HepG2 (cell line): ENCODE measurements at regions not wholly inside any gene's neighbourhood (a gene's known extent, or its start where the extent isn't known, plus 50 kb on each side); places are given as distances from the start of the nearest gene placed in this dataset.

Source experiments
- E2F1 ChIP-seq: sonication (generic); formaldehyde crosslinking; IDR thresholded peaks from 2 replicates; pipeline ENCODE4 v1.5.0; 2020; ENCODE audit warnings: missing genetic modification reagents
- EEA1 ChIP-seq: sonication (generic); formaldehyde crosslinking; IDR thresholded peaks from 2 replicates; pipeline ENCODE4 v1.5.1; 2020; ENCODE audit warnings: mild to moderate bottlenecking, missing genetic modification reagents, borderline replicate concordance
- EP300 ChIP-seq, 3 experiments: sonication (generic) in 1 of 3; formaldehyde crosslinking in 1 of 3; IDR thresholded peaks; 2 replicates each; pipeline versions ENCODE4 v1.5.1 to v1.6.1; 2011 to 2020; ENCODE audit warnings: low read depth in 2 of 3, low read length in 2 of 3, borderline replicate concordance in 1 of 3, improper control_type of control experiment in 1 of 3, mild to moderate bottlenecking in 1 of 3, missing genetic modification reagents in 1 of 3, moderate library complexity in 1 of 3
- FOXA3 ChIP-seq: IDR thresholded peaks from 2 replicates; pipeline ENCODE4 v1.6.1; 2016; ENCODE audit warnings: missing genetic modification reagents, missing compliant biosample characterization
- HHEX ChIP-seq: IDR thresholded peaks from 2 replicates; pipeline ENCODE4 v1.6.1; 2016; ENCODE audit warnings: control low read depth
- HNRNPH1 ChIP-seq: fragments of 200-400 bp; formaldehyde crosslinking; optimal IDR thresholded peaks from 2 replicates; pipeline ENCODE3; 2017; ENCODE audit warnings: mild to moderate bottlenecking, low read depth, low read length
- KAT2B ChIP-seq: fragments of 150-350 bp; IDR thresholded peaks from 2 replicates; pipeline ENCODE4 v1.6.1; 2014; ENCODE audit warnings: low read depth, low read length, borderline replicate concordance
- KAT8 ChIP-seq: IDR thresholded peaks from 2 replicates; pipeline ENCODE4 v1.6.1; 2016; ENCODE audit warnings: missing genetic modification reagents, missing compliant biosample characterization
- PLRG1 ChIP-seq: fragments of 450-650 bp; conservative IDR thresholded peaks from 2 replicates; pipeline ENCODE4 v1.6.1; 2016
- RBM22 ChIP-seq: fragments of 200-400 bp; formaldehyde crosslinking; optimal IDR thresholded peaks from 2 replicates; pipeline ENCODE3; 2017; ENCODE audit warnings: mild to moderate bottlenecking, low read length, moderate library complexity
- REXO4 ChIP-seq: sonication (generic); formaldehyde crosslinking; IDR thresholded peaks from 2 replicates; pipeline ENCODE4 v1.8.0; 2022; ENCODE audit warnings: missing genetic modification reagents, mild to moderate bottlenecking, borderline replicate concordance
- ZBTB42 ChIP-seq: sonication (generic); formaldehyde crosslinking; IDR thresholded peaks from 2 replicates; pipeline ENCODE4 v1.5.0; 2020; ENCODE audit warnings: mild to moderate bottlenecking, missing genetic modification reagents
- ZEB1 ChIP-seq: IDR thresholded peaks from 2 replicates; pipeline ENCODE4 v1.6.1; 2012; ENCODE audit warnings: mild to moderate bottlenecking, low read depth, inconsistent platforms; ENCODE audit not compliant: insufficient replicate concordance
- ZFAT ChIP-seq: sonication (generic); formaldehyde crosslinking; conservative IDR thresholded peaks from 2 replicates; pipeline ENCODE4 v1.8.1; 2023; ENCODE audit warnings: missing genetic modification reagents, inconsistent platforms
- ZNF280D ChIP-seq: sonication (generic); formaldehyde crosslinking; IDR thresholded peaks from 2 replicates; pipeline ENCODE4 v1.5.1; 2020; ENCODE audit warnings: mild to moderate bottlenecking, missing genetic modification reagents
- ZNF343 ChIP-seq: sonication (generic); formaldehyde crosslinking; IDR thresholded peaks from 2 replicates; pipeline ENCODE4 v1.4.0; 2020; ENCODE audit warnings: mild to moderate bottlenecking, missing genetic modification reagents
- ZNF350 ChIP-seq: sonication (generic); formaldehyde crosslinking; IDR thresholded peaks from 2 replicates; pipeline ENCODE4 v1.4.0; 2020; ENCODE audit warnings: mild to moderate bottlenecking, low read depth, missing genetic modification reagents, borderline replicate concordance
- ZNF558 ChIP-seq: sonication (generic); formaldehyde crosslinking; IDR thresholded peaks from 2 replicates; pipeline ENCODE4 v1.9.0; 2022; ENCODE audit warnings: mild to moderate bottlenecking, missing genetic modification reagents, borderline replicate concordance
- ZNF629 ChIP-seq: sonication (generic); formaldehyde crosslinking; conservative IDR thresholded peaks from 2 replicates; pipeline ENCODE4 v1.5.0; 2020; ENCODE audit warnings: missing genetic modification reagents
- ZNF703 ChIP-seq: sonication (generic); formaldehyde crosslinking; IDR thresholded peaks from 2 replicates; pipeline ENCODE4 v1.5.1; 2020; ENCODE audit warnings: missing genetic modification reagents, mild to moderate bottlenecking, moderate library complexity, borderline replicate concordance
- ZNF772 ChIP-seq: sonication (generic); formaldehyde crosslinking; IDR thresholded peaks from 2 replicates; pipeline ENCODE4 v1.5.0; 2020; ENCODE audit warnings: mild to moderate bottlenecking, missing genetic modification reagents
- TF ChIP-seq, protein P1 (sequence below): sonication (generic); formaldehyde crosslinking; IDR thresholded peaks from 2 replicates; pipeline ENCODE4 v1.4.0; 2020; ENCODE audit warnings: low read depth, mild to moderate bottlenecking, missing genetic modification reagents
- TF ChIP-seq, protein P2 (sequence below): IDR thresholded peaks from 2 replicates; pipeline ENCODE4 v1.6.1; 2012; ENCODE audit warnings: inconsistent platforms

DNA sequence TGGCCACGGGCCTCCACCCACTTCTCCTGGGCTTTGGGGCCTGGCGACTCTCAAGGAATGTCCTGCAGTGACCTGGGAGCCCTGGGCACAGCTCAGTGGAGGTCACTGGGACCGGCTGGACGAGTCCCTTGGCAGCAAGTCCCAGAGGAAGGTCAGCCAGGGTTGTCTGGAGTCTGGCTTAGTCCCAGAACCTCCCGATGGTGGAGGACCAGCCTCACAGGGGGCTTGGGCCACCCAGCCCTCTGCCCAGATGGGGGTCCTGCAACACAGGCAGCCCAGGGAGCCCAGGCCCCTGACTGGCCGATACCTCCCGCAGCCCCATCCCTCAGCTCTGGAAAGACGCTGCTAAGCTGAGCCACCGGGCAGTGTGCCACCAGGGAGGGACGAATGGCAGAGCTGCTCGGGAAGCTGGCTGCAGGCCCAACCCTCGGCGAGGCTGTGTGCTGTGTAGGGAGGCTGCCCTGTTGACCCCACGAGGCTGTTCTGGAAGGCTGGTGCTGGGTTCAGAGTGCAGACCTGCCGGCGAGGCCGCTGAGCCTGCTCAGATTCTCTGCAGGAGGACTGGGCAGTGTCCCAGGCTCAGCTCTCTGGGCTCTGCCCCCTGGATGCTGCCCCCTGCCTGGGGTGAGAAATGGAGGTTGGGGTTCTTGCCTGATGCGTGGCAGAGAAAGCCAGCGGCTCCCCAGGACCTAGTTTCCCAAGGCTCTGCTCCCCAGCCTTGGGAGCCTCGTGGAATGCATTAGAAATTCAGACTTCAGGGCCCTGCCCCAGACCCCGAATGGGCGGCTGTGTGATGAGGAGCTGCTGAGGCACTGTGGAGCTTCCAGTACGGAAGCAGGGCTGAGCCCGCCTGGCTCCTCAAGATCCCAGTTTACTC lies 61.7 kb downstream of the ADRA2C start (continued):
- TF ChIP-seq, protein P1, sequence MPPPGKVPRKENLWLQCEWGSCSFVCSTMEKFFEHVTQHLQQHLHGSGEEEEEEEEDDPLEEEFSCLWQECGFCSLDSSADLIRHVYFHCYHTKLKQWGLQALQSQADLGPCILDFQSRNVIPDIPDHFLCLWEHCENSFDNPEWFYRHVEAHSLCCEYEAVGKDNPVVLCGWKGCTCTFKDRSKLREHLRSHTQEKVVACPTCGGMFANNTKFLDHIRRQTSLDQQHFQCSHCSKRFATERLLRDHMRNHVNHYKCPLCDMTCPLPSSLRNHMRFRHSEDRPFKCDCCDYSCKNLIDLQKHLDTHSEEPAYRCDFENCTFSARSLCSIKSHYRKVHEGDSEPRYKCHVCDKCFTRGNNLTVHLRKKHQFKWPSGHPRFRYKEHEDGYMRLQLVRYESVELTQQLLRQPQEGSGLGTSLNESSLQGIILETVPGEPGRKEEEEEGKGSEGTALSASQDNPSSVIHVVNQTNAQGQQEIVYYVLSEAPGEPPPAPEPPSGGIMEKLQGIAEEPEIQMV (CRISPR knock-in tag): peak; percentile 90; the same call in 1 of the 2 replicates
- TF ChIP-seq ZNF350 (CRISPR knock-in tag): peak; percentile 82
- peak; percentile 51 for TF ChIP-seq RBM22
- TF ChIP-seq ZNF629 (CRISPR knock-in tag): peak; percentile 44; the same call in 1 of the 2 replicates
- TF ChIP-seq EEA1 (CRISPR knock-in tag): 0 out of 2 replicates have a peak, but pooled peaks have one; percentile 49
- TF ChIP-seq ZNF772 (CRISPR knock-in tag): peak; percentile 90
- TF ChIP-seq HHEX (CRISPR knock-in tag): no peak; the same call in 1 of the 2 replicates
- TF ChIP-seq ZEB1: no peak
- TF ChIP-seq PLRG1: no peak
- TF ChIP-seq ZNF343: peak; percentile 73; the same call in 1 of the 2 replicates
- TF ChIP-seq ZNF703 (CRISPR knock-in tag): peak; percentile 90; the same call in 1 of the 2 replicates
- TF ChIP-seq REXO4 (CRISPR knock-in tag): no peak
- TF ChIP-seq, protein P2, sequence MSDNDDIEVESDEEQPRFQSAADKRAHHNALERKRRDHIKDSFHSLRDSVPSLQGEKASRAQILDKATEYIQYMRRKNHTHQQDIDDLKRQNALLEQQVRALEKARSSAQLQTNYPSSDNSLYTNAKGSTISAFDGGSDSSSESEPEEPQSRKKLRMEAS: no peak
- TF ChIP-seq ZFAT: no peak
- TF ChIP-seq KAT8 (CRISPR knock-in tag): peak; percentile 79
- TF ChIP-seq ZBTB42 (CRISPR knock-in tag): no peak
- TF ChIP-seq KAT2B: no peak
- TF ChIP-seq EP300 (IDR thresholded peaks at IDR 0.05; ENCODE audit: low read depth in 2 of 2, low read length in 2 of 2): peak in 1 of 2 experiments; percentile 54; a peak in 1 of 4 replicates
- peak; percentile 22; the same call in 1 of the 2 replicates for TF ChIP-seq EP300 (CRISPR knock-in tag; IDR thresholded peaks at IDR 0.05; ENCODE audit: borderline replicate concordance)
- TF ChIP-seq ZNF558: no peak
- TF ChIP-seq FOXA3 (CRISPR knock-in tag): peak; percentile 70
- TF ChIP-seq E2F1 (CRISPR knock-in tag): no peak
- TF ChIP-seq HNRNPH1: no peak
- peak; percentile 95 for TF ChIP-seq ZNF280D
